NCI-H345 treated with DMSO at 0.1 percent for 48 hours (cell line): ENCODE measurements at regions not wholly inside any gene's neighbourhood (a gene's known extent, or its start where the extent isn't known, plus 50 kb on each side); places are given as distances from the start of the nearest gene placed in this dataset.

Source experiments
- DNase-seq: peaks from one replicate; lab custom pipeline; 2025; ENCODE audit not compliant: unreplicated experiment; lab: John Stamatoyannopoulos, UW

- DNase-seq, result no peak
Observed at GRCh38 chr18:43481069-43481468, 203.8 kb upstream of the SYT4 start.

GRCh38 chr18:43482136-43482535, 204.8 kb upstream of the SYT4 start:
- DNase-seq, result no peak

GRCh38 chr18:43482600-43482999, 205.3 kb upstream of the SYT4 start:
- DNase-seq, result no peak

- no peak for DNase-seq
Observed at GRCh38 chr18:43484710-43485109, 207.4 kb upstream of the SYT4 start.

- no peak for DNase-seq
Observed at GRCh38 chr18:43485545-43485963, 208.3 kb upstream of the SYT4 start.

GRCh38 chr18:43486462-43486861, 209.2 kb upstream of the SYT4 start:
- no peak for DNase-seq

GRCh38 chr18:43501099-43501498, 223.8 kb upstream of the SYT4 start:
- DNase-seq, result no peak

- DNase-seq, result no peak
Observed at GRCh38 chr18:43506935-43507334, 229.6 kb upstream of the SYT4 start.

GRCh38 chr18:43507842-43508481, 230.7 kb upstream of the SYT4 start:
- no peak for DNase-seq

GRCh38 chr18:43514747-43515146, 237.5 kb upstream of the SYT4 start:
- DNase-seq, result no peak

- DNase-seq, result no peak
Observed at GRCh38 chr18:43515481-43515880, 238.2 kb upstream of the SYT4 start.

GRCh38 chr18:43524260-43524659, 247.0 kb upstream of the SYT4 start:
- DNase-seq, result no peak

GRCh38 chr18:43525169-43525568, 247.9 kb upstream of the SYT4 start:
- no peak for DNase-seq

GRCh38 chr18:43526426-43527145, 249.3 kb upstream of the SYT4 start:
- DNase-seq, result no peak

GRCh38 chr18:43531438-43531837, 254.1 kb upstream of the SYT4 start:
- DNase-seq, result no peak

- no peak for DNase-seq
Observed at GRCh38 chr18:43533371-43533770, 256.1 kb upstream of the SYT4 start.

- DNase-seq, result no peak
Observed at GRCh38 chr18:43534511-43534910, 257.2 kb upstream of the SYT4 start.

- no peak for DNase-seq
Observed at GRCh38 chr18:43539862-43540261, 262.6 kb upstream of the SYT4 start.

GRCh38 chr18:43542016-43542415, 264.7 kb upstream of the SYT4 start:
- DNase-seq, result no peak

- no peak for DNase-seq
Observed at GRCh38 chr18:43543236-43543635, 265.9 kb upstream of the SYT4 start.

- DNase-seq, result no peak
Observed at GRCh38 chr18:43547456-43547855, 270.2 kb upstream of the SYT4 start.

GRCh38 chr18:43559507-43559906, 282.2 kb upstream of the SYT4 start:
- no peak for DNase-seq

GRCh38 chr18:43563780-43564179, 286.5 kb upstream of the SYT4 start:
- peak; percentile 20 for DNase-seq
